ENCODE measurements at regions not wholly inside any gene's neighbourhood (a gene's known extent, or its start where the extent isn't known, plus 50 kb on each side); places are given as distances from the start of the nearest gene placed in this dataset.

DNA sequence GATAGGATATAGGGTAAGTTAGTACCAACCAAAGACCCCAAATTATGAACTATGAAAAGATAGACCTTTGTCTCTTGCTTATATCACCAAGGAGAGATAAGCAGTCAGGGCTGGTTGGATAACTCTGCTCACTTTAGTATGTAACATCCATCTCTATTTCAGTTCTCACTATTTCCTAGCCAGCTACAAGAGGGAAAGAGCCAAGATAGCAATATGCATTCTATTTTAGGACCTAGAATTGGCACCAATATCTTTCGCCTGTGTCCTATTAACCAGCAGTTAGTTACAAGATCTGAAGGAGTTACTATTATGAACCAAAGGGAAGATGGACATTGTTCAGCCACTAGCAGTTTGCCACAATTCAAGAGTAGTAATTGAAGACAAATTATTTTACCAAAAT lies 457.5 kb downstream of the NSUN3 start:
- TF ChIP-seq, protein P1, sequence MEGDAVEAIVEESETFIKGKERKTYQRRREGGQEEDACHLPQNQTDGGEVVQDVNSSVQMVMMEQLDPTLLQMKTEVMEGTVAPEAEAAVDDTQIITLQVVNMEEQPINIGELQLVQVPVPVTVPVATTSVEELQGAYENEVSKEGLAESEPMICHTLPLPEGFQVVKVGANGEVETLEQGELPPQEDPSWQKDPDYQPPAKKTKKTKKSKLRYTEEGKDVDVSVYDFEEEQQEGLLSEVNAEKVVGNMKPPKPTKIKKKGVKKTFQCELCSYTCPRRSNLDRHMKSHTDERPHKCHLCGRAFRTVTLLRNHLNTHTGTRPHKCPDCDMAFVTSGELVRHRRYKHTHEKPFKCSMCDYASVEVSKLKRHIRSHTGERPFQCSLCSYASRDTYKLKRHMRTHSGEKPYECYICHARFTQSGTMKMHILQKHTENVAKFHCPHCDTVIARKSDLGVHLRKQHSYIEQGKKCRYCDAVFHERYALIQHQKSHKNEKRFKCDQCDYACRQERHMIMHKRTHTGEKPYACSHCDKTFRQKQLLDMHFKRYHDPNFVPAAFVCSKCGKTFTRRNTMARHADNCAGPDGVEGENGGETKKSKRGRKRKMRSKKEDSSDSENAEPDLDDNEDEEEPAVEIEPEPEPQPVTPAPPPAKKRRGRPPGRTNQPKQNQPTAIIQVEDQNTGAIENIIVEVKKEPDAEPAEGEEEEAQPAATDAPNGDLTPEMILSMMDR (IDR thresholded peaks at IDR 0.05 in 2 of 3, conservative IDR thresholded peaks at IDR 0.05 in 1 of 3; ENCODE audit: insufficient read depth in 2 of 3, low read depth in 1 of 3, low read length in 3 of 3): no peak
- TF ChIP-seq YY1 (IDR thresholded peaks at IDR 0.05; ENCODE audit: borderline replicate concordance in 1 of 3, control insufficient read depth in 1 of 3, extremely low read depth in 1 of 3, insufficient read depth in 3 of 3, insufficient read length in 1 of 3, insufficient replicate concordance in 2 of 3, low read depth in 1 of 3, low read length in 2 of 3): no peak
- TF ChIP-seq RHOXF2B (CRISPR knock-in tag; conservative IDR thresholded peaks at IDR 0.05): no peak
- TF ChIP-seq GATAD2B (IDR thresholded peaks at IDR 0.05; ENCODE audit: borderline replicate concordance): no peak

All from K562 (cell line).